Omental fat pad (tissue), 3 donors: ENCODE measurements at regions not wholly inside any gene's neighbourhood (a gene's known extent, or its start where the extent isn't known, plus 50 kb on each side); places are given as distances from the start of the nearest gene placed in this dataset.

Experiments used
- ATAC-seq: fragments of 150-250 bp; one replicate; pipeline ENCODE4 v1.9.1; 2016; ENCODE audit warnings: mild to moderate bottlenecking, moderate library complexity; ENCODE audit not compliant: low FRiP score
- DNase-seq: peaks from one replicate; pipeline ENCODE4 v3.0.0-alpha.2; 2019; ENCODE audit warnings: low spot score
- CTCF ChIP-seq, 3 donors: fragments of 450-650 bp; IDR thresholded peaks; one replicate each; pipeline ENCODE4 v1.5.1; 2016 to 2017; ENCODE audit warnings: antibody characterized with exemption in 3 of 3, mild to moderate bottlenecking in 3 of 3, moderate library complexity in 2 of 3

GRCh38 chr21:15932726-15933125 is 202.9 kb downstream of the USP25 start:
- no peak for DNase-seq
- ATAC-seq: no peak
- TF ChIP-seq CTCF (IDR thresholded peaks at IDR 0.05): no peak

- ATAC-seq: no peak
- no peak for TF ChIP-seq CTCF (IDR thresholded peaks at IDR 0.05)
- no peak for DNase-seq
Measured at GRCh38 chr21:15935530-15935929, 205.7 kb downstream of the USP25 start.

- no peak for ATAC-seq
- DNase-seq: no peak
- TF ChIP-seq CTCF (IDR thresholded peaks at IDR 0.05): no peak
Measured at GRCh38 chr21:15943009-15943666, 213.4 kb downstream of the USP25 start.

GRCh38 chr21:15947677-15948076 is 217.9 kb downstream of the USP25 start:
- DNase-seq (no peak), ATAC-seq (no peak)
- TF ChIP-seq CTCF (IDR thresholded peaks at IDR 0.05): no peak

GRCh38 chr21:15953551-15954116 is 223.9 kb downstream of the USP25 start:
- TF ChIP-seq CTCF (IDR thresholded peaks at IDR 0.05): no peak
- ATAC-seq (no peak), DNase-seq (no peak)

GRCh38 chr21:15964236-15964855 is 234.6 kb downstream of the USP25 start:
- TF ChIP-seq CTCF (IDR thresholded peaks at IDR 0.05): no peak
- ATAC-seq: no peak

GRCh38 chr21:15966231-15966630 is 236.4 kb downstream of the USP25 start:
- ATAC-seq: no peak
- TF ChIP-seq CTCF (IDR thresholded peaks at IDR 0.05): no peak
- no peak for DNase-seq

More at GRCh38 chr21:15964236-15964855, 234.6 kb downstream of the USP25 start:
- no peak for DNase-seq
